ENCODE measurements at regions not wholly inside any gene's neighbourhood (a gene's known extent, or its start where the extent isn't known, plus 50 kb on each side); places are given as distances from the start of the nearest gene placed in this dataset.

GRCh38 chr13:61898207-61898606 lies 482.6 kb upstream of the PCDH20 start:
- no peak overlapping the region for H3K4me2 ChIP-seq (ENCODE audit: control insufficient read depth, insufficient read depth)
- ChIA-PET SMC1A (ENCODE audit: uncharacterized antibody, unreplicated experiment) (no interaction called here), POLR2A (no interaction called here), RAD21 (ENCODE audit: unreplicated experiment) (no interaction called here), CTCF (interaction anchor here (2.0 kb wide), 1 partner anchor 17 kb away, joined by 10 read pairs; no protein-coding TSS in a partner anchor)
- ATAC-seq, result no peak
- no peak for FAIRE-seq
- no peaks in the 10 kb centered on the region for H3K9me3 ChIP-seq (replicated peaks; ENCODE audit: control insufficient read depth, insufficient read depth, low read length)
- H3K27ac ChIP-seq (ENCODE audit: control insufficient read depth, insufficient read depth), result no peak overlapping the region
- 0% methylated on average over 2 of the region's 2 CpGs for WGBS (ENCODE audit: insufficient coverage, insufficient replicate concordance, low lambda C conversion rate, missing lambda C conversion rate)
- no peak overlapping the region for H3K4me3 ChIP-seq
- intact Hi-C loops (cut with micrococcal nuclease; ENCODE audit: unreplicated experiment) (no loop called here), in situ Hi-C loops (cut with MboI) (loop anchor here (25.0 kb wide), 1 partner anchor 464 kb away; no protein-coding TSS in a partner anchor)
- no peaks in the 10 kb centered on the region for H3K4me1 ChIP-seq (ENCODE audit: control insufficient read depth, insufficient read depth, low read length)
- no peak overlapping the region for H3K9ac ChIP-seq (ENCODE audit: control insufficient read depth, insufficient read depth, low read length)
- H2AFZ ChIP-seq (ENCODE audit: control insufficient read depth, low read depth, low read length), result no peak overlapping the region
- no TSS peak for BruUV-seq (replicated peaks)
- no peaks in the 10 kb centered on the region for H3K79me2 ChIP-seq (ENCODE audit: control insufficient read depth, insufficient read depth, low read length)
- no peak for DNase-seq (ENCODE audit: low read depth, low spot score)
- no peaks in the 10 kb centered on the region for H3K36me3 ChIP-seq (ENCODE audit: control insufficient read depth in 2 of 2, insufficient read depth in 2 of 2, low read length in 1 of 2)
- no peaks in the 10 kb centered on the region for H4K20me1 ChIP-seq (ENCODE audit: control insufficient read depth, insufficient read depth)
- H3K27me3 ChIP-seq (replicated peaks in 1 of 2; ENCODE audit: control insufficient read depth in 2 of 2, insufficient read depth in 2 of 2, low read length in 1 of 2), result no peaks in the 10 kb centered on the region
- TF ChIP-seq ATF7 (IDR thresholded peaks at IDR 0.05; ENCODE audit: low read depth) (no peak), ZNF622 (IDR thresholded peaks at IDR 0.05) (no peak), ATF2 (IDR thresholded peaks at IDR 0.05; ENCODE audit: low read length) (no peak), STAT3 (IDR thresholded peaks at IDR 0.05; ENCODE audit: low read depth, low read length) (no peak), IRF5 (IDR thresholded peaks at IDR 0.05; ENCODE audit: borderline replicate concordance) (no peak), ZNF24 (IDR thresholded peaks at IDR 0.05) (no peak), SUPT20H (IDR thresholded peaks at IDR 0.05; ENCODE audit: borderline replicate concordance, control insufficient read depth, low read depth, low read length) (no peak), REST (IDR thresholded peaks at IDR 0.05; ENCODE audit: low read depth, low read length) (no peak), IRF4 (IDR thresholded peaks at IDR 0.05; ENCODE audit: low read depth, low read length) (no peak), ZBTB11 (CRISPR knock-in tag; IDR thresholded peaks at IDR 0.05) (no peak), PAX5 (IDR thresholded peaks at IDR 0.05; ENCODE audit: borderline replicate concordance, low read depth, low read length) (no peak), MEF2A (IDR thresholded peaks at IDR 0.05; ENCODE audit: insufficient read depth, low read depth, low read length) (no peak)
